ENCODE measurements at regions not wholly inside any gene's neighbourhood (a gene's known extent, or its start where the extent isn't known, plus 50 kb on each side); places are given as distances from the start of the nearest gene placed in this dataset.

DNA sequence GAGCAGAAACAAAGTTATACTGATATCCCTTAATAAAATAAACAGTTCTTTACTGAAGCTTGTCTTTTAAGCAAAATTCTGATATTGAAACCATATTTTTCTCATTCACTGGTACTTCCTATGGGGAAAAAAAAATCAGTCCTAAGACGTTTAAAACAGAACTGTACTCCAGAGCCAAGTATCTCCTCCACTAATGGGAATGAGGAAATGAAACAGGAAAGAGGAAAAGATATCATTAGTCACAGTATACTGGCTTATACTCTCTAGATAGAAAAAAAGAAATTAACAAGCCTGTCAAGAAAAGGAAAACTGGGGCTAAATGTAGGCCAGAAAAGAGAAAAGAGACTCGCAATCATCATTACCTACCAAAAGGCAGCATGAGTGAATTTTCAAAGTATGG is 252.7 kb downstream of the CENPC start:
- Histone ChIP-seq H3K27ac (replicated peaks) (no peak overlapping the region), H3K4me3 (replicated peaks; ENCODE audit: insufficient read depth, low read length) (no peak overlapping the region), H3K27me3 (ENCODE audit: insufficient read depth, poor library complexity, severe bottlenecking) (no peaks in the 10 kb centered on the region)
- TF ChIP-seq SPI1 (IDR thresholded peaks at IDR 0.05; ENCODE audit: borderline replicate concordance, low read depth) = no peak
- TF ChIP-seq POLR2AphosphoS5 (IDR thresholded peaks at IDR 0.05; ENCODE audit: low read depth) = no peak
- no peak for TF ChIP-seq GABPA (IDR thresholded peaks at IDR 0.05; ENCODE audit: low read depth)
- no peak for TF ChIP-seq REST (IDR thresholded peaks at IDR 0.05; ENCODE audit: insufficient replicate concordance, low read depth)
- TF ChIP-seq CTCF (IDR thresholded peaks at IDR 0.05; ENCODE audit: insufficient read depth, low read length) = no peak
- DNase-seq (ENCODE audit: low read depth in 1 of 2, low spot score in 1 of 2) = no peak

- no peak overlapping the region for H3K27ac ChIP-seq (replicated peaks)
- no peak for TF ChIP-seq REST (IDR thresholded peaks at IDR 0.05; ENCODE audit: insufficient replicate concordance, low read depth)
- no peak for TF ChIP-seq GABPA (IDR thresholded peaks at IDR 0.05; ENCODE audit: low read depth)
- no peak for TF ChIP-seq SPI1 (IDR thresholded peaks at IDR 0.05; ENCODE audit: borderline replicate concordance, low read depth)
- TF ChIP-seq POLR2AphosphoS5 (IDR thresholded peaks at IDR 0.05; ENCODE audit: low read depth) = no peak
- no peak for TF ChIP-seq CTCF (IDR thresholded peaks at IDR 0.05; ENCODE audit: insufficient read depth, low read length)
- H3K4me3 ChIP-seq (replicated peaks; ENCODE audit: insufficient read depth, low read length) = no peak overlapping the region
- no peaks in the 10 kb centered on the region for H3K27me3 ChIP-seq (ENCODE audit: insufficient read depth, poor library complexity, severe bottlenecking)
- no peak for DNase-seq (ENCODE audit: low read depth in 1 of 2, low spot score in 1 of 2)
Observed at GRCh38 chr4:67292045-67292444, 253.3 kb downstream of the CENPC start.

DNA sequence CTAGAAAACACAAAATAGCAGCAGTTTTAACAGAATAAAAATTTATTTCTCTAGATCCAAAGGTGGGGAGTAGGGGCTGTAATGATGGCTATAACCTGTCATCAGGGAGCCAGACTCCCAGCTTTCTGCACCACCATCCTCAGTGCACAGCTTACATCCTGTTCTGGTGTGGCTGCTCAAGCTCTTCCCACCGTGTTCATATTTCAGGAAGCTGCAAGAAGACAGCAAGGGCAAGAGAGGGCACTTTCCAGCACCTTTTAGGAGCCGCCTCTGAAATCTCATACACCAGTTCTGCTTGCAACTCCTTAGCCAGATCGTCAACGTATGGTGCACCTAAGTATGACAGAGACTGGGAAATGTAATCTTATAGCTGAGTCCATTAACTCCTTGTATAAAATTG is 253.7 kb downstream of the CENPC start:
- Histone ChIP-seq H3K27me3 (ENCODE audit: insufficient read depth, poor library complexity, severe bottlenecking) (no peaks in the 10 kb centered on the region), H3K27ac (replicated peaks) (no peak overlapping the region), H3K4me3 (replicated peaks; ENCODE audit: insufficient read depth, low read length) (no peak overlapping the region)
- DNase-seq (ENCODE audit: low read depth in 1 of 2, low spot score in 1 of 2) = no peak
- TF ChIP-seq REST (IDR thresholded peaks at IDR 0.05; ENCODE audit: insufficient replicate concordance, low read depth) (no peak), GABPA (IDR thresholded peaks at IDR 0.05; ENCODE audit: low read depth) (no peak), POLR2AphosphoS5 (IDR thresholded peaks at IDR 0.05; ENCODE audit: low read depth) (no peak), CTCF (IDR thresholded peaks at IDR 0.05; ENCODE audit: insufficient read depth, low read length) (no peak), SPI1 (IDR thresholded peaks at IDR 0.05; ENCODE audit: borderline replicate concordance, low read depth) (no peak)

Data from HL-60 (cell line).